ENCODE measurements at regions not wholly inside any gene's neighbourhood (a gene's known extent, or its start where the extent isn't known, plus 50 kb on each side); places are given as distances from the start of the nearest gene placed in this dataset.

GRCh38 chr10:28836435-28836743, 159.1 kb downstream of the BAMBI start:
- ChIA-PET POLR2A (no interaction called here), SMC1A (ENCODE audit: uncharacterized antibody, unreplicated experiment) (no interaction called here), CTCF (no interaction called here), RAD21 (ENCODE audit: unreplicated experiment) (no interaction called here)
- FAIRE-seq = no peak
- H2AFZ ChIP-seq (ENCODE audit: control insufficient read depth, low read depth, low read length) = no peak overlapping the region
- H3K27me3 ChIP-seq (replicated peaks in 1 of 2; ENCODE audit: control insufficient read depth in 2 of 2, insufficient read depth in 2 of 2, low read length in 1 of 2) = no peaks in the 10 kb centered on the region
- H3K9ac ChIP-seq (ENCODE audit: control insufficient read depth, insufficient read depth, low read length) = no peak overlapping the region
- H3K9me3 ChIP-seq (replicated peaks; ENCODE audit: control insufficient read depth, insufficient read depth, low read length) = no peaks in the 10 kb centered on the region
- DNase-seq (ENCODE audit: low read depth, low spot score) = no peak
- ATAC-seq = no peak
- BruUV-seq (replicated peaks) = no TSS peak
- no peaks in the 10 kb centered on the region for H4K20me1 ChIP-seq (ENCODE audit: control insufficient read depth, insufficient read depth)
- H3K4me2 ChIP-seq (ENCODE audit: control insufficient read depth, insufficient read depth) = no peak overlapping the region
- in situ Hi-C loops (cut with MboI) = no loop called here
- H3K79me2 ChIP-seq (ENCODE audit: control insufficient read depth, insufficient read depth, low read length) = no peaks in the 10 kb centered on the region
- no peaks in the 10 kb centered on the region for H3K4me1 ChIP-seq (ENCODE audit: control insufficient read depth, insufficient read depth, low read length)
- H3K36me3 ChIP-seq (ENCODE audit: control insufficient read depth in 2 of 2, insufficient read depth in 2 of 2, low read length in 1 of 2) = no peaks in the 10 kb centered on the region
- H3K4me3 ChIP-seq = no peak overlapping the region
- H3K27ac ChIP-seq (ENCODE audit: control insufficient read depth, insufficient read depth) = no peak overlapping the region
- TF ChIP-seq MEF2B (IDR thresholded peaks at IDR 0.05; ENCODE audit: partially characterized antibody, poor library complexity, severe bottlenecking) = no peak
- no peak for TF ChIP-seq MYC (IDR thresholded peaks at IDR 0.05; ENCODE audit: insufficient read depth, insufficient read length, insufficient replicate concordance, low read length, severe bottlenecking)
- TF ChIP-seq STAT3 (IDR thresholded peaks at IDR 0.05; ENCODE audit: low read depth, low read length) = no peak
- TF ChIP-seq CBFB (IDR thresholded peaks at IDR 0.05; ENCODE audit: low read depth) = no peak
- TF ChIP-seq DPF2 (IDR thresholded peaks at IDR 0.05) = no peak
- TF ChIP-seq CHD2 (IDR thresholded peaks at IDR 0.05; ENCODE audit: borderline replicate concordance, low read depth, low read length) = no peak
- no peak for TF ChIP-seq KAT2A (conservative IDR thresholded peaks at IDR 0.05; ENCODE audit: control insufficient read depth, low read depth, low read length)
- TF ChIP-seq, protein P1, sequence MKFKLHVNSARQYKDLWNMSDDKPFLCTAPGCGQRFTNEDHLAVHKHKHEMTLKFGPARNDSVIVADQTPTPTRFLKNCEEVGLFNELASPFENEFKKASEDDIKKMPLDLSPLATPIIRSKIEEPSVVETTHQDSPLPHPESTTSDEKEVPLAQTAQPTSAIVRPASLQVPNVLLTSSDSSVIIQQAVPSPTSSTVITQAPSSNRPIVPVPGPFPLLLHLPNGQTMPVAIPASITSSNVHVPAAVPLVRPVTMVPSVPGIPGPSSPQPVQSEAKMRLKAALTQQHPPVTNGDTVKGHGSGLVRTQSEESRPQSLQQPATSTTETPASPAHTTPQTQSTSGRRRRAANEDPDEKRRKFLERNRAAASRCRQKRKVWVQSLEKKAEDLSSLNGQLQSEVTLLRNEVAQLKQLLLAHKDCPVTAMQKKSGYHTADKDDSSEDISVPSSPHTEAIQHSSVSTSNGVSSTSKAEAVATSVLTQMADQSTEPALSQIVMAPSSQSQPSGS (IDR thresholded peaks at IDR 0.05; ENCODE audit: low read length) = no peak
- TF ChIP-seq BHLHE40 (IDR thresholded peaks at IDR 0.05; ENCODE audit: borderline replicate concordance in 1 of 2, low read depth in 2 of 2, low read length in 1 of 2) = no peak
- no peak for TF ChIP-seq BACH1 (IDR thresholded peaks at IDR 0.05; ENCODE audit: borderline replicate concordance)
- TF ChIP-seq CEBPB (IDR thresholded peaks at IDR 0.05; ENCODE audit: borderline replicate concordance in 1 of 2, low read depth in 2 of 2, low read length in 2 of 2) = no peak
- TF ChIP-seq, protein P2, sequence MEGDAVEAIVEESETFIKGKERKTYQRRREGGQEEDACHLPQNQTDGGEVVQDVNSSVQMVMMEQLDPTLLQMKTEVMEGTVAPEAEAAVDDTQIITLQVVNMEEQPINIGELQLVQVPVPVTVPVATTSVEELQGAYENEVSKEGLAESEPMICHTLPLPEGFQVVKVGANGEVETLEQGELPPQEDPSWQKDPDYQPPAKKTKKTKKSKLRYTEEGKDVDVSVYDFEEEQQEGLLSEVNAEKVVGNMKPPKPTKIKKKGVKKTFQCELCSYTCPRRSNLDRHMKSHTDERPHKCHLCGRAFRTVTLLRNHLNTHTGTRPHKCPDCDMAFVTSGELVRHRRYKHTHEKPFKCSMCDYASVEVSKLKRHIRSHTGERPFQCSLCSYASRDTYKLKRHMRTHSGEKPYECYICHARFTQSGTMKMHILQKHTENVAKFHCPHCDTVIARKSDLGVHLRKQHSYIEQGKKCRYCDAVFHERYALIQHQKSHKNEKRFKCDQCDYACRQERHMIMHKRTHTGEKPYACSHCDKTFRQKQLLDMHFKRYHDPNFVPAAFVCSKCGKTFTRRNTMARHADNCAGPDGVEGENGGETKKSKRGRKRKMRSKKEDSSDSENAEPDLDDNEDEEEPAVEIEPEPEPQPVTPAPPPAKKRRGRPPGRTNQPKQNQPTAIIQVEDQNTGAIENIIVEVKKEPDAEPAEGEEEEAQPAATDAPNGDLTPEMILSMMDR (IDR thresholded peaks at IDR 0.05 in 2 of 3, conservative IDR thresholded peaks at IDR 0.05 in 1 of 3; ENCODE audit: control insufficient read depth in 2 of 3, extremely low read depth in 1 of 3, insufficient read depth in 1 of 3, low read depth in 3 of 3, low read length in 3 of 3) = no peak
- intact Hi-C loops (cut with micrococcal nuclease; ENCODE audit: unreplicated experiment) = no loop called here

Measured in GM12878 (cell line).